GM19467 (cell line): ENCODE measurements at regions not wholly inside any gene's neighbourhood (a gene's known extent, or its start where the extent isn't known, plus 50 kb on each side); places are given as distances from the start of the nearest gene placed in this dataset.
"Not testable (repeated sequence)": the region's sequence is repeated elsewhere in the genome, so short reads cannot be mapped to it uniquely, and the experiment has no call there.

Experiments used
- ATAC-seq: cut with Tn5 transposase; IDR thresholded peaks from one replicate; pipeline ENCODE4 v1.9.1; 2021; ENCODE audit warnings: mild to moderate bottlenecking, moderate library complexity; ENCODE audit not compliant: unreplicated experiment

DNA sequence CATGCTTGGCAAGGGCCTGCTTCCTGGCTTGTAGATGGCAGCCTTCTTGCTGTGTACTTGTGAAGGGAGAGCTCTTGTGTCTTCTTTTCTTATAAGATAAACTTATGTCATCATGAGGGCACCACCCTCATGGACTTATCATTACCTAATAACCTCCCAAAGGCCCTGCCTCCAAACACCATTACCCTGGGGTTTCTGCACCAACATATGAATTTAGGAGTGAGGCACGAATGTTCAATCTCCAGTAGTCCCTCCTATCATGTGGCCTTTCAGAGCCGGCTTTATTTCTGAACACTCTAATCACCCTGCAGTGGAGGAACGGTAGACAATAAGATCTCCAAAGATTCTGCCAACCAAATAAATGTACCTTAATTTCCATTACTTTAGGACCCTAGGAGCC, 144.3 kb downstream of the ABCC12 start:
- ATAC-seq: no peak

GRCh38 chr16:48008011-48008525, 147.7 kb downstream of the ABCC12 start:
- no peak for ATAC-seq

DNA sequence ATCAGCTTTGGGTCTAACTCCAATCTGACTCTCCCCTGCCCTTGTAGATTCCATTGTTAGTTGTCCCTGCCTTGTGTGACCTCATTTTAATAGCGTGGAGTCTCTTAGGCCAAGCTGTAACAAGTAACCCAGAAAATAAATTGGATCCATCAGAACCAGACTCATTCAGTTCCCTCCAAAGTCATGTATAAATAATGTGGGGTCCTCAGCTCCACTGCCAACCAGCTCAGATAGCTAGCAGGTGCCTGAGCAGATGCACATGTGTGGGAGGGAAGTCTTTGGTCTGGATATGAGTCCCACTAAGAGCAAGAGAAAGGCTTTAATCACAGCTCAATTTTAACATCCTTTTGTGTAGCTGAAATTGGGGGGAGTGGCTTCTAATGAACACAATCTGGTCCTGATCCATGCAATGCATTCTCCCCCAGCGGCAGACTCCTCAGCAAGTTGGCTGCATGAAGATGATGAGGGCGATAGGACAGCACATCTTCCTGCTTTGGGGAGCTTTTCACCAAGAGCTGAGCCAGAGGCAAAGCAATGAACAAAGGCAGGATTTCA, 151.6 kb downstream of the ABCC12 start:
- ATAC-seq: no peak

DNA sequence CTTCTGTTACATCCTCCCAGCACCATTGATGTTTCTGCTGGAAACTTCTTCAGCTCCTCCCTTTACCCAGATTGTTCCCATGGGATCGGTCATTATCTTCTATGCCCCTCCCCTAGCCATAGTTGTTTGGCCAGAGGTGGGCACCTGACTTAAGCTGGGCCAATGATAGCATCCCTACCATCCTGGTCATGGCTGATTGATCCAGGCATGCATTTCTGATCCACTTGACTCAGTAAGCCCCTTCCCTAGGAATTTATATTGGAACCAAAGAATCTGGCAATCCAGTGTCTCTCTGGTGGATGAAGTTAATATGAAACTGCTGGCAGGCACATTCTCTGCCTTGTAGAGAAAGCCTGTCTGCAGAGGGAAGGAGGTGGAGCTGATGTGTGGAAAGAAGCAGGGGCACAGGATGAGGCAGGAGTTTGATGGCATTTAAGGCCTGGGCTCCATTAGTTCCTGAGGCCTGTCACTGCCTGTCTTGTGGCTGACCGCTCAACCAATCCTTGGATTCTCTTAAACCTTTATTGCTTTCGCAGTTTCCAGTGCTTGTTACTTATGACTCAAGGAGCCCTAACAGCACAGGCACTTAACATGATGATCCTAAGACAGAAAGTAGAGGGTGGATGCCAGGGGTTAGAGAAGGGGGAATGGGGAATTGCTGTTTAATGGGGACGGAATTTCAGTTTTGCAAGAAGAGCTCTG, 152.4 kb downstream of the ABCC12 start:
- ATAC-seq: no peak

GRCh38 chr16:48001324-48001895, 154.4 kb downstream of the ABCC12 start:
- no peak for ATAC-seq

- no peak for ATAC-seq
Measured at GRCh38 chr16:48000622-48001021, 155.2 kb downstream of the ABCC12 start.

DNA sequence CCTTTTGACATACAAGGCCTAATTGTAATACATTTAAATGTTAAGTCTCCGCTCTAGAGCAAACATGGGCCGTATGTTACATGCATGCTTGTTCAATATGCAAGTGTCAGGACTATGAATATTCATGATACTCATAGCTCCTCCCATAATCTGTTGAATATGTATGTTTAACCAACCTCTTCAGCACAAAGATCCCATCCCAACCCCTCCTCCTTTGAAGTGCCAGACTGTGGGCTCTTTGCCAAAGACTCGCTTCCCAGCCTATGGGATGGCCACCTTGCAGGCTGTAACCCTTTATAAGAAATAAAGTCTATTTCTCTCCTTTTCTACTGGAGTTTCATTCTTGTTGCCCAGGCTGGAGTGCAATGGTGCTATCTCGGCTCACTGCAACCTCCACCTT, 156.2 kb downstream of the ABCC12 start:
- no peak for ATAC-seq

DNA sequence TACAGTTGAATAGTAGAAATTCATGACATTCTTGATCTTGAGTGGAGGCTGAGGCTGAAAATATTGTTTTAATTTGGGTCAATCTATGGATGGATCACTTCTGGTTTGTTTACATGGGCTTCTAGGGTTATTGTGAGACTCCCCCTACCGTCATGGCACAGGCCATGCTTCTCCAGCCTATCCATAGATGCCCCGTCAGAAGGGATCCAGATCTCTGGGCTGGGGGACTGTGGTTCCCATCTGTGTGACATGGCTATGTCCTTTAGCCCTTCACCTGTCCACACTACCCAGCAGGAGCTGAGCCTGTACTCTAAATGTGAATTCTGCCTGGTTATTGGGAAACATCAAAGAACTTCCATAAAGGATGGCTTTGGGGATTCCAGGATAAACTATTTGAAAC, 160.4 kb downstream of the ABCC12 start:
- ATAC-seq: no peak

GRCh38 chr16:47991491-47991890, 164.3 kb downstream of the ABCC12 start:
- ATAC-seq: no peak

GRCh38 chr16:47990676-47991075, 165.1 kb downstream of the ABCC12 start:
- no peak for ATAC-seq

DNA sequence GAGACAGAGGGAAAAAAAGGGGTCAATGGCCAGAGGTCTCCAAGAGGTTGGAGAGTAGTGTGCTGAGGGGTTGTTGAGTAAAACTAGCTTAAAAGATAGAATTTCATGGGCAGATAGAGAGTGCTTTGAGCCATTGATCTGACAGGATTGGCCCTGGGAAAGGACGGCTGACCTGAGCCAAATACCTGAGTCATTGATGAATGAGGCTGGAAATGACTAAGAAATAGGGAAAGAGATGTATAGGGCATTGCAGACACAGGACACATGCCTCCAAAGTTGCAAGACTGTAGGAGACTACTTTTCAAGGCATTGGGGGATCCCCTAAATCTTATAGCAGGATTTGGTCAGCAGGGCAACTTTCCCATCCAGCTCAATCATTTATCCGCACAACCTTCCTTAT, 168.7 kb downstream of the ABCC12 start:
- ATAC-seq: no peak

- ATAC-seq: no peak
Measured at GRCh38 chr16:47986031-47986430, 169.8 kb downstream of the ABCC12 start.

GRCh38 chr16:47984669-47985068, 171.1 kb downstream of the ABCC12 start:
- no peak for ATAC-seq

- no peak for ATAC-seq
Measured at GRCh38 chr16:47983999-47984580, 171.7 kb downstream of the ABCC12 start.

DNA sequence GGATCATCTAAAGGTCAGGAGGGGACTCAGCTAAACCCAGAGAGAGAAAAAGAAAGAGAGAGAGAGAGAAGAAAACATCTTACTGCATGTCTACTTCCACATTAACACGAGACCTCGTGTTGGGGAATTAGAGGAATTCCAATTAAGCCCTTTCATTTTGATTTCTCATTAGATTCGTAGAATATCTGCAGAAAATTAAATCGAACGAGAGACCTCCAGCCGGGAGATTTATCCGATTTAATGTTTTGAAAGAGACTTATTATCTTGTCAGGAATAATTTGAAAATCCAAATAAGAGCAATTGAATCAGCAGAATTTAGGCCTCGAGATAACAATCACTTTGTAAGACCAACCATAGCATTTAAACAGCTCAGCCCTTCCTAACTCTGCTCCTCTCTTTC, 175.6 kb downstream of the ABCC12 start:
- no peak for ATAC-seq

- ATAC-seq: no peak
Measured at GRCh38 chr16:47979616-47980182, 176.1 kb downstream of the ABCC12 start.

- ATAC-seq: no peak
Measured at GRCh38 chr16:47979164-47979520, 176.7 kb downstream of the ABCC12 start.

GRCh38 chr16:47978491-47979163, 177.2 kb downstream of the ABCC12 start:
- ATAC-seq: no peak

- ATAC-seq: no peak
Measured at GRCh38 chr16:47977802-47978201, 178.0 kb downstream of the ABCC12 start.

DNA sequence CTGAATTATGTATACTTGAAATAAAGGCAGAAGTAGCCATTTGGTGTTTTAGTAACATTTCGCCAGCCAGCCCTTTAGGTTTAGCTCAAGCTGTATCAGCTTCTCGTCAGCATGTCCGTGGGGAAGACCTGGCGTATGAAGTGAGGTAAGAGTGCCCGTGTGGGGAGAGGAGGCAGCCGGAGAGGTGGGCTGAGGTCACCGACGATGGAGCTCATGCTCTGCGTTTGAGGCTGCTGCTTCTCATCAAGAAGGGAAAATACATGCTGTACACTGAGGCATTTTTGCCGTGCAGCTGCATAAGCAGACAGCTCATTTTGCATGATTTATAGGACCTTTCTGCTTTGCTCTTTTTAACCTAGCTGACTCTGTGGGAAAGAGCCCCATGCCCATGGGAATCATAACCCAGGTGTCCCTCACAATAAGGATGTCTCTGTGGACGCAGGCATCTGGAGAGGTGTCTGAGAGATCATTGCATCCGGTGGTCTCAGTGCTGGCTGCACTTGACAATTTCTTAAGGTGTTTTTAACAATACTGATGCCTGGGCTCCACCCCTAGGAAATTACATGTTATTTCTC, 179.1 kb downstream of the ABCC12 start:
- ATAC-seq: no peak

DNA sequence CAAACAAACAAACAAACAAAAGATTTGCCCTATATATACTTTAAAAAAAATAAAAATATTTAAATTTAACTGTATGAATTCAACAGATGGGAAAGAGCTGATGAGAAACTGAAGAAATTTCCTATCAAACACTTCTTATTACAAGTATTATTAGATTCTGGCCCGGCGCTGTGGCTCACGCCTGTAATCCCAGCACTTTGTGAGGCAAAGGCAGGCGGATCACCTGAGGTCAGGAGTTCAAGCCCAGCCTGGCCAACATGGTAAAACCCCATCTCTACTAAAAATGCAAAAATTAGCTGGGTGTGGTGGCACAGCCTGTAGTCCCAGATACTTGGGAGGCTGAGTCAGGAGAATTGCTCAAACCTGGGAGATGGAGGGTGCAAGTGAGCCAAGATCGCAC, 180.8 kb downstream of the ABCC12 start:
- not testable (repeated sequence) for ATAC-seq
